Hematopoietic multipotent progenitor cell treated with erythropoietin and hydrocortisone succinate and interleukin-3 and kit ligand, for 4 days (in vitro differentiated cells): ENCODE measurements at regions not wholly inside any gene's neighbourhood (a gene's known extent, or its start where the extent isn't known, plus 50 kb on each side); places are given as distances from the start of the nearest gene placed in this dataset.
"Not testable (repeated sequence)": the region's sequence is repeated elsewhere in the genome, so short reads cannot be mapped to it uniquely, and the experiment has no call there.

Experiments
- DNase-seq: peaks from one replicate; pipeline ENCODE4 v3.0.0-alpha.2; 2015

GRCh38 chr14:56422703-56423213 is 156.8 kb upstream of the TMEM260 start:
- DNase-seq, result peak; percentile 80

- no peak for DNase-seq
Measured at GRCh38 chr14:56423544-56423943, 156.1 kb upstream of the TMEM260 start.

- no peak for DNase-seq
Measured at GRCh38 chr14:56431013-56431412, 148.6 kb upstream of the TMEM260 start.

GRCh38 chr14:56449670-56450213 is 129.9 kb upstream of the TMEM260 start:
- DNase-seq, result no peak

GRCh38 chr14:56452940-56453339 is 126.7 kb upstream of the TMEM260 start:
- no peak for DNase-seq

- not testable (repeated sequence) for DNase-seq
Measured at GRCh38 chr14:56454680-56455079, 124.9 kb upstream of the TMEM260 start.

GRCh38 chr14:56460469-56460868 is 119.1 kb upstream of the TMEM260 start:
- no peak for DNase-seq

- DNase-seq, result no peak
Measured at GRCh38 chr14:56461276-56462275, 118.0 kb upstream of the TMEM260 start.

GRCh38 chr14:56463271-56463890 is 116.2 kb upstream of the TMEM260 start:
- DNase-seq, result no peak

- no peak for DNase-seq
Measured at GRCh38 chr14:56471056-56471455, 108.5 kb upstream of the TMEM260 start.

GRCh38 chr14:56474419-56475022 is 105.1 kb upstream of the TMEM260 start:
- peak; percentile 77 for DNase-seq

- DNase-seq, result peak; percentile 59
Measured at GRCh38 chr14:56482310-56482911, 97.2 kb upstream of the TMEM260 start.

GRCh38 chr14:56487090-56487667 is 92.4 kb upstream of the TMEM260 start:
- DNase-seq, result peak; percentile 28

GRCh38 chr14:56487761-56488160 is 91.8 kb upstream of the TMEM260 start:
- DNase-seq, result no peak

GRCh38 chr14:56488306-56488705 is 91.3 kb upstream of the TMEM260 start:
- DNase-seq, result no peak

GRCh38 chr14:56490379-56490778 is 89.2 kb upstream of the TMEM260 start:
- peak; percentile 79 for DNase-seq

GRCh38 chr14:56491299-56492285 is 88.0 kb upstream of the TMEM260 start:
- DNase-seq, result peak; percentile 76

- no peak for DNase-seq
Measured at GRCh38 chr14:56494167-56494566, 85.4 kb upstream of the TMEM260 start.

GRCh38 chr14:56498112-56498511 is 81.5 kb upstream of the TMEM260 start:
- DNase-seq, result no peak

GRCh38 chr14:56501909-56502530 is 77.6 kb upstream of the TMEM260 start:
- DNase-seq, result no peak

GRCh38 chr14:56505361-56505760 is 74.2 kb upstream of the TMEM260 start:
- DNase-seq, result no peak
